ENCODE measurements at regions not wholly inside any gene's neighbourhood (a gene's known extent, or its start where the extent isn't known, plus 50 kb on each side); places are given as distances from the start of the nearest gene placed in this dataset.

- H2AK5ac ChIP-seq (ENCODE audit: low read length), result no peak overlapping the region
- DNase-seq, result no peak
- no peak overlapping the region for H3K4me3 ChIP-seq (ENCODE audit: low read depth, low read length)
- H3K27me3 ChIP-seq (ENCODE audit: insufficient read depth, low read length), result no peaks in the 10 kb centered on the region
- H4K91ac ChIP-seq (ENCODE audit: low read depth, low read length), result no peak overlapping the region
- no peak overlapping the region for H2AFZ ChIP-seq (ENCODE audit: insufficient read depth, low read length, poor library complexity)
- H3K79me2 ChIP-seq (ENCODE audit: control insufficient read depth, insufficient read depth, low read length, poor library complexity), result no peaks in the 10 kb centered on the region
- H4K8ac ChIP-seq (ENCODE audit: low read depth, low read length), result no peak overlapping the region
- no peak overlapping the region for H3K18ac ChIP-seq (ENCODE audit: low read length)
- no peak overlapping the region for H3K4ac ChIP-seq (ENCODE audit: low read depth, low read length)
- no peaks in the 10 kb centered on the region for H3K36me3 ChIP-seq (ENCODE audit: control insufficient read depth in 1 of 2, insufficient read depth in 2 of 2, low read length in 2 of 2)
- H3K9ac ChIP-seq (ENCODE audit: low read length), result no peak overlapping the region
- H2BK5ac ChIP-seq (ENCODE audit: low read depth, low read length, poor library complexity), result no peak overlapping the region
- no peak overlapping the region for H3K4me2 ChIP-seq (ENCODE audit: low read length)
- no peak overlapping the region for H3K23ac ChIP-seq (ENCODE audit: low read length)
- no peaks in the 10 kb centered on the region for H3K9me3 ChIP-seq (ENCODE audit: insufficient read depth, low read depth, low read length)
- H3K79me1 ChIP-seq (ENCODE audit: low read length), result no peaks in the 10 kb centered on the region
- H3K4me1 ChIP-seq (ENCODE audit: control insufficient read depth in 1 of 2, insufficient read depth in 2 of 2, low read length in 2 of 2), result no peaks in the 10 kb centered on the region
- no CpG with 5 or more reads among the region's 1 CpG for WGBS (ENCODE audit: extremely low coverage, insufficient coverage, insufficient read length)
- H2BK12ac ChIP-seq (ENCODE audit: low read length), result no peak overlapping the region
- H3K14ac ChIP-seq (ENCODE audit: low read length), result no peak overlapping the region
- H4K12ac ChIP-seq (ENCODE audit: low read depth, low read length), result no peak overlapping the region
- H3K27ac ChIP-seq (ENCODE audit: low read depth, low read length), result no peak overlapping the region
- no peak overlapping the region for H2BK120ac ChIP-seq (ENCODE audit: insufficient read depth, low read length, poor library complexity)
Observed at GRCh38 chr17:71667661-71668060, 453.2 kb upstream of the SOX9 start.

- no peaks in the 10 kb centered on the region for H3K4me1 ChIP-seq (ENCODE audit: control insufficient read depth in 1 of 2, insufficient read depth in 2 of 2, low read length in 2 of 2)
- H3K27me3 ChIP-seq (ENCODE audit: insufficient read depth, low read length), result no peaks in the 10 kb centered on the region
- no peak overlapping the region for H4K91ac ChIP-seq (ENCODE audit: low read depth, low read length)
- no peaks in the 10 kb centered on the region for H3K9me3 ChIP-seq (ENCODE audit: insufficient read depth, low read depth, low read length)
- H2AFZ ChIP-seq (ENCODE audit: insufficient read depth, low read length, poor library complexity), result no peak overlapping the region
- no peaks in the 10 kb centered on the region for H3K79me1 ChIP-seq (ENCODE audit: low read length)
- H3K27ac ChIP-seq (ENCODE audit: low read depth, low read length), result no peak overlapping the region
- no peak overlapping the region for H2BK12ac ChIP-seq (ENCODE audit: low read length)
- no peak overlapping the region for H3K4me2 ChIP-seq (ENCODE audit: low read length)
- H3K36me3 ChIP-seq (ENCODE audit: control insufficient read depth in 1 of 2, insufficient read depth in 2 of 2, low read length in 2 of 2), result no peaks in the 10 kb centered on the region
- H2AK5ac ChIP-seq (ENCODE audit: low read length), result no peak overlapping the region
- no peak overlapping the region for H2BK5ac ChIP-seq (ENCODE audit: low read depth, low read length, poor library complexity)
- H3K9ac ChIP-seq (ENCODE audit: low read length), result no peak overlapping the region
- no peak overlapping the region for H3K23ac ChIP-seq (ENCODE audit: low read length)
- H4K12ac ChIP-seq (ENCODE audit: low read depth, low read length), result no peak overlapping the region
- no peak overlapping the region for H3K4me3 ChIP-seq (ENCODE audit: low read depth, low read length)
- H2BK120ac ChIP-seq (ENCODE audit: insufficient read depth, low read length, poor library complexity), result no peak overlapping the region
- H4K8ac ChIP-seq (ENCODE audit: low read depth, low read length), result no peak overlapping the region
- no peak overlapping the region for H3K4ac ChIP-seq (ENCODE audit: low read depth, low read length)
- DNase-seq, result no peak
- H3K14ac ChIP-seq (ENCODE audit: low read length), result no peak overlapping the region
- no CpG with 5 or more reads among the region's 2 CpGs for WGBS (ENCODE audit: extremely low coverage, insufficient coverage, insufficient read length)
- no peak overlapping the region for H3K18ac ChIP-seq (ENCODE audit: low read length)
- no peaks in the 10 kb centered on the region for H3K79me2 ChIP-seq (ENCODE audit: control insufficient read depth, insufficient read depth, low read length, poor library complexity)
Observed at GRCh38 chr17:71668807-71669206, 452.0 kb upstream of the SOX9 start.

GRCh38 chr17:71677439-71677838, 443.4 kb upstream of the SOX9 start:
- no peaks in the 10 kb centered on the region for H3K27me3 ChIP-seq (ENCODE audit: insufficient read depth, low read length)
- no peaks in the 10 kb centered on the region for H3K36me3 ChIP-seq (ENCODE audit: control insufficient read depth in 1 of 2, insufficient read depth in 2 of 2, low read length in 2 of 2)
- H2BK12ac ChIP-seq (ENCODE audit: low read length), result no peak overlapping the region
- DNase-seq, result no peak
- no peaks in the 10 kb centered on the region for H3K79me2 ChIP-seq (ENCODE audit: control insufficient read depth, insufficient read depth, low read length, poor library complexity)
- H2BK5ac ChIP-seq (ENCODE audit: low read depth, low read length, poor library complexity), result no peak overlapping the region
- no peak overlapping the region for H2BK120ac ChIP-seq (ENCODE audit: insufficient read depth, low read length, poor library complexity)
- no peaks in the 10 kb centered on the region for H3K4me1 ChIP-seq (ENCODE audit: control insufficient read depth in 1 of 2, insufficient read depth in 2 of 2, low read length in 2 of 2)
- H3K4ac ChIP-seq (ENCODE audit: low read depth, low read length), result no peak overlapping the region
- H3K27ac ChIP-seq (ENCODE audit: low read depth, low read length), result no peak overlapping the region
- H3K9ac ChIP-seq (ENCODE audit: low read length), result no peak overlapping the region
- H3K4me2 ChIP-seq (ENCODE audit: low read length), result no peak overlapping the region
- H3K4me3 ChIP-seq (ENCODE audit: low read depth, low read length), result no peak overlapping the region
- no peak overlapping the region for H2AK5ac ChIP-seq (ENCODE audit: low read length)
- H3K9me3 ChIP-seq (ENCODE audit: insufficient read depth, low read depth, low read length), result no peaks in the 10 kb centered on the region
- H4K8ac ChIP-seq (ENCODE audit: low read depth, low read length), result no peak overlapping the region
- no peak overlapping the region for H2AFZ ChIP-seq (ENCODE audit: insufficient read depth, low read length, poor library complexity)
- H3K79me1 ChIP-seq (ENCODE audit: low read length), result no peaks in the 10 kb centered on the region
- no peak overlapping the region for H4K91ac ChIP-seq (ENCODE audit: low read depth, low read length)
- H3K18ac ChIP-seq (ENCODE audit: low read length), result no peak overlapping the region
- no peak overlapping the region for H4K12ac ChIP-seq (ENCODE audit: low read depth, low read length)
- no peak overlapping the region for H3K23ac ChIP-seq (ENCODE audit: low read length)
- no peak overlapping the region for H3K14ac ChIP-seq (ENCODE audit: low read length)
- 100% methylated on average over 2 of the region's 4 CpGs for WGBS (ENCODE audit: extremely low coverage, insufficient coverage, insufficient read length)

- no peak overlapping the region for H4K12ac ChIP-seq (ENCODE audit: low read depth, low read length)
- whole genome bisulfite sequencing (ENCODE audit: extremely low coverage, insufficient coverage, insufficient read length), result no CpG with 5 or more reads among the region's 2 CpGs
- H2AK5ac ChIP-seq (ENCODE audit: low read length), result no peak overlapping the region
- H3K4ac ChIP-seq (ENCODE audit: low read depth, low read length), result no peak overlapping the region
- H4K91ac ChIP-seq (ENCODE audit: low read depth, low read length), result no peak overlapping the region
- no peaks in the 10 kb centered on the region for H3K9me3 ChIP-seq (ENCODE audit: insufficient read depth, low read depth, low read length)
- H3K4me3 ChIP-seq (ENCODE audit: low read depth, low read length), result no peak overlapping the region
- no peaks in the 10 kb centered on the region for H3K4me1 ChIP-seq (ENCODE audit: control insufficient read depth in 1 of 2, insufficient read depth in 2 of 2, low read length in 2 of 2)
- no peak overlapping the region for H3K23ac ChIP-seq (ENCODE audit: low read length)
- H2BK120ac ChIP-seq (ENCODE audit: insufficient read depth, low read length, poor library complexity), result no peak overlapping the region
- H3K14ac ChIP-seq (ENCODE audit: low read length), result no peak overlapping the region
- H3K36me3 ChIP-seq (ENCODE audit: control insufficient read depth in 1 of 2, insufficient read depth in 2 of 2, low read length in 2 of 2), result no peaks in the 10 kb centered on the region
- no peak overlapping the region for H3K9ac ChIP-seq (ENCODE audit: low read length)
- H3K18ac ChIP-seq (ENCODE audit: low read length), result no peak overlapping the region
- no peaks in the 10 kb centered on the region for H3K79me2 ChIP-seq (ENCODE audit: control insufficient read depth, insufficient read depth, low read length, poor library complexity)
- no peak overlapping the region for H2BK5ac ChIP-seq (ENCODE audit: low read depth, low read length, poor library complexity)
- H3K27ac ChIP-seq (ENCODE audit: low read depth, low read length), result no peak overlapping the region
- no peaks in the 10 kb centered on the region for H3K27me3 ChIP-seq (ENCODE audit: insufficient read depth, low read length)
- no peak overlapping the region for H2AFZ ChIP-seq (ENCODE audit: insufficient read depth, low read length, poor library complexity)
- H3K4me2 ChIP-seq (ENCODE audit: low read length), result no peak overlapping the region
- no peak for DNase-seq
- no peaks in the 10 kb centered on the region for H3K79me1 ChIP-seq (ENCODE audit: low read length)
- no peak overlapping the region for H4K8ac ChIP-seq (ENCODE audit: low read depth, low read length)
- H2BK12ac ChIP-seq (ENCODE audit: low read length), result no peak overlapping the region
Observed at GRCh38 chr17:71679832-71680231, 441.0 kb upstream of the SOX9 start.
